ENCODE measurements at regions not wholly inside any gene's neighbourhood (a gene's known extent, or its start where the extent isn't known, plus 50 kb on each side); places are given as distances from the start of the nearest gene placed in this dataset.

GRCh38 chr10:70991140-70992124 lies 103.1 kb upstream of the PCBD1 start:
- TF ChIP-seq FOXM1 (IDR thresholded peaks at IDR 0.05; ENCODE audit: borderline replicate concordance, low read depth) (no peak), USF1 (IDR thresholded peaks at IDR 0.05) (no peak), REST (IDR thresholded peaks at IDR 0.05; ENCODE audit: low read depth) (no peak), CREB1 (IDR thresholded peaks at IDR 0.05; ENCODE audit: low read depth) (no peak), EP300 (IDR thresholded peaks at IDR 0.05; ENCODE audit: borderline replicate concordance) (no peak)

GRCh38 chr10:70992436-70992835 lies 104.1 kb upstream of the PCBD1 start:
- TF ChIP-seq CREB1 (IDR thresholded peaks at IDR 0.05; ENCODE audit: low read depth) = no peak

- no peak for TF ChIP-seq NFIC (IDR thresholded peaks at IDR 0.05)
- no peak for TF ChIP-seq CREB1 (IDR thresholded peaks at IDR 0.05; ENCODE audit: low read depth)
These were observed 104.7 kb upstream of the PCBD1 start for GRCh38 chr10:70993051-70993450.

GRCh38 chr10:70996549-70996948 lies 108.2 kb upstream of the PCBD1 start:
- TF ChIP-seq CEBPB (IDR thresholded peaks at IDR 0.05) = no peak
- TF ChIP-seq USF1 (IDR thresholded peaks at IDR 0.05) = no peak
- TF ChIP-seq EP300 (IDR thresholded peaks at IDR 0.05; ENCODE audit: borderline replicate concordance) = no peak
- no peak for TF ChIP-seq TEAD4 (IDR thresholded peaks at IDR 0.05)
- no peak for TF ChIP-seq FOXM1 (IDR thresholded peaks at IDR 0.05; ENCODE audit: borderline replicate concordance, low read depth)
- TF ChIP-seq RAD21 (IDR thresholded peaks at IDR 0.05; ENCODE audit: low read depth) = no peak
- TF ChIP-seq NFIC (IDR thresholded peaks at IDR 0.05) = no peak

- TF ChIP-seq REST (IDR thresholded peaks at IDR 0.05; ENCODE audit: low read depth) = no peak
- TF ChIP-seq USF1 (IDR thresholded peaks at IDR 0.05) = no peak
- TF ChIP-seq CEBPB (IDR thresholded peaks at IDR 0.05) = no peak
- no peak for TF ChIP-seq EP300 (IDR thresholded peaks at IDR 0.05; ENCODE audit: borderline replicate concordance)
- TF ChIP-seq YY1 (IDR thresholded peaks at IDR 0.05; ENCODE audit: low read depth) = no peak
- TF ChIP-seq CREB1 (IDR thresholded peaks at IDR 0.05; ENCODE audit: low read depth) = no peak
- TF ChIP-seq FOXM1 (IDR thresholded peaks at IDR 0.05; ENCODE audit: borderline replicate concordance, low read depth) = no peak
- TF ChIP-seq NFIC (IDR thresholded peaks at IDR 0.05) = no peak
- no peak for TF ChIP-seq RAD21 (IDR thresholded peaks at IDR 0.05; ENCODE audit: low read depth)
- no peak for TF ChIP-seq TEAD4 (IDR thresholded peaks at IDR 0.05)
- TF ChIP-seq TCF12 (IDR thresholded peaks at IDR 0.05; ENCODE audit: low read depth) = no peak
- no peak for TF ChIP-seq EGR1 (IDR thresholded peaks at IDR 0.05)
- no peak for TF ChIP-seq TAF1 (IDR thresholded peaks at IDR 0.05; ENCODE audit: low read depth)
- no peak for TF ChIP-seq MAX (IDR thresholded peaks at IDR 0.05)
- no peak for TF ChIP-seq ZBTB7A (IDR thresholded peaks at IDR 0.05; ENCODE audit: low read depth)
These were observed 108.9 kb upstream of the PCBD1 start for GRCh38 chr10:70997236-70997635.

GRCh38 chr10:70998086-70998485 lies 109.7 kb upstream of the PCBD1 start:
- TF ChIP-seq NFIC (IDR thresholded peaks at IDR 0.05) (no peak), TAF1 (IDR thresholded peaks at IDR 0.05; ENCODE audit: low read depth) (no peak), RAD21 (IDR thresholded peaks at IDR 0.05; ENCODE audit: low read depth) (no peak), YY1 (IDR thresholded peaks at IDR 0.05; ENCODE audit: low read depth) (no peak), TEAD4 (IDR thresholded peaks at IDR 0.05) (no peak), EGR1 (IDR thresholded peaks at IDR 0.05) (no peak), EP300 (IDR thresholded peaks at IDR 0.05; ENCODE audit: borderline replicate concordance) (no peak), TCF12 (IDR thresholded peaks at IDR 0.05; ENCODE audit: low read depth) (no peak), REST (IDR thresholded peaks at IDR 0.05; ENCODE audit: low read depth) (no peak), USF1 (IDR thresholded peaks at IDR 0.05) (no peak), ZBTB7A (IDR thresholded peaks at IDR 0.05; ENCODE audit: low read depth) (no peak), CEBPB (IDR thresholded peaks at IDR 0.05) (no peak)

Measured in Ishikawa (cell line).